NCI-H510A (cell line): ENCODE measurements at regions not wholly inside any gene's neighbourhood (a gene's known extent, or its start where the extent isn't known, plus 50 kb on each side); places are given as distances from the start of the nearest gene placed in this dataset.
"Not testable (repeated sequence)": the region's sequence is repeated elsewhere in the genome, so short reads cannot be mapped to it uniquely, and the experiment has no call there.

Experiments used
- DNase-seq: peaks from one replicate; lab custom pipeline; 2025; lab: John Stamatoyannopoulos, UW

DNA sequence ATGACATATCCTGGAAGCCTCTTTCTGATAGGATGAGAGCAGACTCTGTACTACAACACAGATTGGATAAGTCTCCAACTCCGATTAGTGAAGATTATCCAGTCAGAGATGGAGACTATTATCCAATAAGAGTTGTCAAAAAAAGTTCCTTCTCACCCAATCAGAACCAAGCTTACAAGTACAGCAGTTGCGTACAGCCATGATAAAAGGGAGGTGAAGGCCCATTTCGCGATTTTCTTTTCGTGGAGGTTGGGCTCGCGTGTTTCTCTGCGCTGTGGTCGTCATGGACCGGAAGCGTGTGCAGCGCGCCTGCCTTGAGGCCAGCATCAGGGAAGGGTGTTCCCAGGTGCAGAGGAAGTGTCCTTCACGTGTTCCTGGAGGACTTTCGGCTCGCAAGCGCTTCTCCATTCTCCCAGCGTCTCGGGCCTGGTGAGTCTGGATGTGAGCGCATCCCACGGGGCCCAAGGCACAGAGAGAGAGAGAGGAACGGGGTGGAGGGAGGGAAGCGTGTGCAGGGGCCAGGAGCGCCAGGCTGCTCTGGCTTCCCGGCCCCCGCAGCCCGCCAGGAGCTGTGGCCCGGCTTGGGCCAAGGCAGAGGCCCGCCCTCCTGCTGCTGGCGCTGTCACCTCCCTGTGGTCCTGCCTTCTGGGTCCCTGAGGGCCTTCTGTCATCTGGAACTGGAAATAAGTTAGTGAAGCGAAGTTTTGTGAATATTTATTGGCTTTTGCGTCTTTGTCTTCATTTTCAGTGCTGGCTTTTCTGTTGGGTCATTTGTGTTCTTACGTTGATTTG lies 53.9 kb downstream of the CDRT15L2 start:
- DNase-seq = not testable (repeated sequence)

DNA sequence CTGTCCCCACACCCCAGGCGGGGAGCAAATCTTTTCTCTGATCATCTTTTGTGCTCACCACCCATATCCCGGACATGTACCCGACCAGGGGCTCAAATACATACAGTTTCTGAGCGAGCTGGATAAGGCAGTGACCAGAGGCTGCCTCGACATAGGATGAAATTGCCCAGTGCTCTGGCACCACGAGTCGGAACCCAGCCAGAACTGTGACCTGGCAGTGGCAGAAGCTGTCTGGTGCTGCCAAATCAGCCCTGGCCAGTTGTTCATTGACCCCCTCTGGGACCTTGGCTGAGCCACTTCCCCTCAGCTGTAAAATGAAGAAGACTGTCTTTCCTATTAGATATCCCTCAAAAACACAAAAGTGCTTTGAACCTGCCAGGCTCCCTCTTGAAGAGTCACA lies 60.6 kb downstream of the CDRT15L2 start:
- DNase-seq = not testable (repeated sequence)

DNA sequence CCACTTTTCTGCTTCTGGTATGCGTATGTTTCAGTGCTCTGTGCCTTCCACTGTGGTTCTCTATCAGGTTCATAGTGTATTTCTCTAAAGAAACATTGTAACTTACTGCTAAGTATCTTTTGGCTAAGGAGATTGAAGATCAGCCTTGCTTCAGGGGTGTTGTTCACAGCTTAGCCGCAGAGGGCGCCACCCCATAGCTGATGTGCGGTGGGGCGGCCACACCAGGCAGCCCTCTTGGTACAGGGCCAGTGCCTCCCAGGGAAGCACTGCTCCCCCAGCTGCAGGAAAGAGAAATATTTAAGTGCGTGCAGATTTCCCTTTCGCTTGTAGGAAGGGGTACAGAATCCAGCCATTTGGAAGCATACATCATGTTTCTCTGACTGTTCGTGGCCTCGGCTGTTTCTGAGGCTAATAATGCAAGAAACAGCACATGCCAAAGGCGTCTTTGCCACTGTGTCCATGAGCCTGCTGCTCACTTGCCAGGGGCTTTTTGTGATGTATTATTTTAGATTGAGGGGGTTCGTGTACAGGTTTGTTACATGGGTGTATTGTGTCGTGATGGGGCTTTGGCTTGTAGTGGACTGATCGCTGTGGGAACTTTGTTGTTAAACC lies 67.2 kb downstream of the CDRT15L2 start:
- not testable (repeated sequence) for DNase-seq

DNA sequence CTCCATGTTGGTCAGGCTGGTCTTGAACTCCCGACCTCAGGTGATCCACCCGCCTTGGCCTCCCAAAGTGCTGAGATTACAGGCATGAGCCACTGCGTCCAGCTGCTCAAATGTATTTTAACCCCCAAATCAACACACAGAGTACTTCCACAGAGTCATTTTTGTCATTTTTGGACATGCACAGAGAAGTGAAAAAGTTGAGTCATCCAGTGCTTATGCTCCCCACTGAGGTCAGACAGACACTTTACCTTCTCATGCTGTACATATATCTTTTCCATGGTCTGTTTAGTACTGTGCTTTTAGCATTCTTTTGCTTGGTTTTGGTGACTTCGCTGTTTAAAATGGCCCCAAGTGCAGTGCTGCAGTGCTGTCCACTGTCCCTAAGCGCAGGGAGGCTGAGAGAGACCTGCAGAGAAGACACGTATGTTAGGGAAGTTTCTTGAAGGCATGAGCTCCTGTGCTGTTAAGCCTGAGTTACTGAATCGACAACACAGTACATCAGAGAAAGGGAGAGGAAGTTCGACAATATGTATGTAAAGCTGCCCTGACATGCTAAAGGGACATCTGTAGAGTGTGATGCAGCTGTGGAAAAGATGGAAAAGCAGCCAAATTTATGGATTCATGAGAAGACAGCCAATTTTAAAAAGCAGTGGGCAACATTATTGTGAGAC lies 69.7 kb downstream of the CDRT15L2 start:
- not testable (repeated sequence) for DNase-seq

DNA sequence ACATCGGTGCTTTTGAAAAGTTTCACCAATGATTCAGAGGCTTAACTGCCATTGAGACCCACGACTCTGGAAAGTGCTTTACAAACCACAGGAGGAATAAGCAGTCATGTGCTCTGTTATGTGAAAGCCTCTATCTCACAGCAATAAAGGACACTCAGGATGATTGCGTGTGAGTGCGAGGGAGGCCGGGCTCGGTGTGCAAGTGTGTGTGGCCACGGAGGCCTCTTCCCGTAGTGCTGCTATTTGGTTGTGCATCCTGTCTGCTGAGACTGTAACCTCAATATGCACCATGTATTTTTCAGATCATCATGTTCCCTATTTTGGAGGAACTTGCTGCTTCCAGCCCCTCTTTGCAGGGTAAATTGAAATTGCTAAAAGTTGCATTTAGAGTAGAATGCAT lies 71.5 kb downstream of the CDRT15L2 start:
- DNase-seq = not testable (repeated sequence)

DNA sequence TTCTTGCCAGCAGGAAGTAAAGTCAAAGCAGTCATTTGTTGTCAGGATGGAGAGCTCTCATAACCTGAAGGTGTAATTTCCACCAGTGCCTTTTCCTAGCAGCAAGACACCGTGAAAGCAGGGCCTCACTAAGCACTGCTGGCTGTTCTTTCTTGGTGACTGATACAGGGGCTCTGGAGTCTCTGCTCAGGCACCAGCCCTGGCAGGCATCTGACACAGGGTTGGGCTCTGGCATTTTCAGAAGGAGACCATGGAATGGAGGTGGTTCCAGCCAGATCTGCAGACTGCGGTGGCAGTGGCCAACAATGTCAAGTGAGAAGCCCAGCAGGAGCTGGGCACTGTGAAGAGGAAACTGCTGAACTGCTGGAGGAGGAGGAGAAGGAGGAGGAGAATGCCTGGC lies 72.2 kb downstream of the CDRT15L2 start:
- DNase-seq = not testable (repeated sequence)

DNA sequence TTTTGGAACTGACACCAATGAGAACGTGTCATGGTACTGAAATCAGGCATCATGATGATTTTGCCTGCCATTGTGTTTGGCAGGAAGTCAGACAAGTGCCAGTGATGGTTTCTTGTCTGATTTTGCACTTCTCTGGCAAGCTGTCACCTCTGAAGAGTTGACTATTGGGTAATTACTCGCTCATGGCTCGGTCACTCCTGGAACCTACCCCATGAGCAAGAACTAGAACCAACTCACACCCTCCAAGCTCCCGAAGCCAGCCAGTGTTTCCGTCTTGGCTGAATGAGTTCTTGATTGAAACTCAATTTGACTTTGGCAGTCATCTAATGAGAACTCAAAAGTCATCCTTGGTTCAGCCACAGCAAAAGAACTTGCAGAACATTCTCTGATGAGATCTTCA lies 73.9 kb downstream of the CDRT15L2 start:
- not testable (repeated sequence) for DNase-seq

DNA sequence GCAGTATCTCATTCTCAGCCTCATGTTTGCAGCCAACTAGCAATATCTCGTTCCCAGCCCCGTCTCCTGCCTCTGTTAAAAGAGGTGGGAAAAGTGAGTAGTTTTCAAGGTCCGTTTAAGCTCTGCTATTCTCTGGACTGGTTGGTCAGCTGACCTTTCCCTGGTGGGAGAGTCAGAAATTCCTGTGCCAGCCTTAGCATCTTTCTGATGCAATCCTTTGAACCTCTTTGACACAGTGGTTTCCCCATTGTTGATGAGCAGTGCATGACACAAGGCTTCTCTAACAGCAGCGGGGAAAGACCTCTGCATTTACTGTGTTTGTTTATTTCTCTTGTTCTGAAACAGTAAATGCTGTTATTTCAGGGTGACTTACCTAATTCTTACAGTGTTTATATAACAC lies 74.6 kb downstream of the CDRT15L2 start:
- not testable (repeated sequence) for DNase-seq

DNA sequence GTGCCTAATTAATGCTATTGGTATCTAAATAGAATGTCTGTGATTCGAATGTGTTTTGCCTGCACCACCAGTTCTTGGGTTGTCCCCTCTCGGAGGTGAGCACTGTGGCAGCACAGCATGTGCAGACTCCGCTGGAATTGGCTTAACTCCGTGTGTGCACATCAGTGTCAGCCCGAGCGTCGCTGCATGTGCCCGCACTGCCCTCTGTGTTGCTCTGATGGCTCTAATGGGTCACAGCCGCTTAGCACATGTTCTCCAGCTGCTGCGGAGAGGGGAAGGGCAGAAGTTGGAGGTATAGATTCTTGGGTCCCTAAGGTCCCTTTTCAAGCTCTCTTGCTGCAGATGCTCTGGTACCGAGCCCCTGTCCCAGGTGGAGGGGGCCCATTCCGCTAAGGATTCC lies 75.1 kb downstream of the CDRT15L2 start:
- not testable (repeated sequence) for DNase-seq

DNA sequence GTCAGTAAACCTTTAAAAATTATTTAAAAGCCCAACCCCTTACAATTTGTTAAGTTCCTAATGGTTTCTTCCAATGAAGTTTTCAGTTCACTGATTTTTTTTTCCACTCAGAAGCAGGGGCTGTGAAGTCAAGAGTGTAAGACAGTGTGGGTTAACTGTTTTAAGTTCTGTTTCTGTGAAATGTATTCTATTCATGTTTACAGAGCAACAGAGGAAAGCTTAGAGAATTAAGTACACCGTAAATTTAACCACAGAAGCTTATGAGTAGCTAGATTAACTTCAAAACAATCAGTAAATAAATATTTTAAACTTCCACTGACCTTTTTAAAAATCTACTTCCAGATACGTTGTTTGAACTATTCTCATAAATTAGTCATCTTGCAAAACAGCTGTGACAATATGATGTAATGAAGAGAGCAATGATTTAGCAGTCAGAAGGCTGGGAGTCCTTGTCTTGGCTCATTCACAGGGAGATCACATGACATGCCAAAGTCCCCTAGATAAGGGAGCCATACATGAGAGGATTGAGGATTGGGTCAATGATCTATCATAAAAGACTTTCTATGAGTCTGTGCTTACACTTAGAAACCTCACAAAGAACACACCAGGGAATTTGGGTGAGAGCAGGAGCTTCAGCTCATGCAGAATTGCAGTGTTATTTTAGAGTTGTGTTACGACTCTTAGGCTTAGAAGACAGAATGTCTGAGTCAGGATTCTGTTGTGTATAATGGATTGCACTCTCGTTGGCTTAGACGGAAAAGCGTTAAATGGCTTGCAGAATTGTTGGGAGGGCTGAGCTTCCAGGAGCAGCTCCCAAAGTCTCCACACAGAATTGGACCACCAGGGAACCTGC lies 85.8 kb downstream of the CDRT15L2 start:
- not testable (repeated sequence) for DNase-seq

DNA sequence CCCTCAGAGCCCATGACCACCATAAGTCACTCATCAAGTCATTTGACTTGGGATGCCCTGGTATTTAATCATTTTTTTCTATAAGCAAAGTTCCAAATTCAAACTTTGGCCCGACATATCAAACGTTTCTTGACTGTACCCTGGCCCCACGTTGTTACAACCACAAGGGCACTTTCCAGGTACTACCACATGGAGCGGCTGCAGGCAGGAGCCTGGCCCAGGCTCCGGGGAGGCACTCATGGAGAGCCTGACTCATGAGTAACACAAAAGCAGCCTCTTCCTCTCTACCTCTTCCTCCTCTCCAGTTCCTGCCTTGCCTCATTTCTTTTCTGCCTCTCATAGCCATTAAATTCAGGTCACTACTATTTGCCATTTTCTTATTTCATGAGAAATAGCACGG lies 87.2 kb downstream of the CDRT15L2 start:
- not testable (repeated sequence) for DNase-seq

DNA sequence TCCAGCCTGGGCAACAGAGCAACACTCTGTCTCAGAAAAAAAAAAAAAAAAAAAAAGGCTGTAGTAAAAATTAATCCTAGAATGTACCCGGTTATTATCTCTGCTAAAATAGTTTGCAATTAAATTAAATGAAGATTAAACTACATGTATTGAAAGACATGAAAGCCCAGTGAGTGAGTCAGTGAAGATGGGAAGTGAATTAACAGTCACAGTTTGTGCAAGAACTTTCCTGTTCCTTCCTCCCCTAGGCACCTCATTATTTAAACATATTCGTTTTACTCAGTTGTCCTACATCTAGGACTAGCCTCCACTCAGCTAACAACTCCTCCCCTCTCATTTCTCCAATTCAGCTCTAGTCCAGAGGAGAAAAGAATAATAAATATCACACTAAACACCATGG lies 88.2 kb downstream of the CDRT15L2 start:
- not testable (repeated sequence) for DNase-seq

DNA sequence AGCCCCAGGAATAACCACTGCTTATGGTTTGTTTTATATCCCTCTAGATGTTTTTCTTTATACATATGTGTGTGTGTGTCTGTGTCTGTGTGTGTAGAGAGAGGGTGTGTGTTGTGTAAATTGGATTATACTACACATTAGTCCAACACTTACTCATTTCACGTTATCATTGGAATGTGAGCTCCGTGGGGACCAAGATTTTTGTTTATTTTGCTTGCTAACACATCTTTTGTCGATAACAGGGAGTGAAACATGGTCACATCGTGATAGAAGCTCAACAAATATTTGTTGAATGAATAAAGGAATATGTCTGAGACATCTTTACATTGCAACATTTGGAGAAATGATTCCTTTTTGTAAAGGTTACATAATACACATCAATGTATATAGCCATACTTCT lies 88.8 kb downstream of the CDRT15L2 start:
- DNase-seq = not testable (repeated sequence)

DNA sequence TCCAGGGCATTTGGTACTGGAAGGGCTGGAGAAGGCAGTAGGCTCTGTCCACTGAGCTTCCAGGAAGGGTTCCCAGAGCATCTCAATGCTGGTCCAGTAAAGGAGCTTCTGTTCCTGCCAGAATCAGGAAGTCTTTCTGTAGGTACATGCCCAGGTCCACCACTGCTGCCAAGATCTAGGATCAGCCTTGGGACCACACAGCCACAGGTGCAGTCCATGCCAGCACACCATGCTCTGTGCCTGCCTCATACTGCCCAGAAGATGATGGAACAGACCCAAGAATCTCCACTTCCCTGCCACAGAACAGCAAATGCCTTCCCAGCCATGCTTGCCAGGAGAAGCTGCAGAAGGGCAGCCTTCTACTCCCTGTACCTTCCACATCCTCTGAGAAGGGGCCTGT lies 89.3 kb downstream of the CDRT15L2 start:
- DNase-seq = not testable (repeated sequence)

DNA sequence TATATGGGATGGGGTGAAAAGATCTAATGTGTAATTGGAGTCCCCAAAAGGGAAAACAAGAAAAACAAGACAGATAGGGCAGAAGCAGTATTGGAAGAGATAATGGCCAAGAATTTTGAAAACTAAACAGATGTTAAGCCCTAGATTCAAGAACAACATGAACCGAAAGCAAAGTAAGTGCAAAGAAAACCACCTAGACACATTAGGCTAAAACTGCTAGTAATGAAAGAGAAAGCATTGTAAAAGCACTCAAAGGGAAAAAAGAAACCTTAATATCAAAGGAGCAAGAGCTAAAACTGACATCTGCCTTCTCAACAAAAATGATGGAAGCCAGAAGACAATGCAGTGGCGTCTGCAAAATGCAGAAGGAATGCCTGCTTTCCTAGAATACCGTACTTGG lies 91.0 kb downstream of the CDRT15L2 start:
- not testable (repeated sequence) for DNase-seq

DNA sequence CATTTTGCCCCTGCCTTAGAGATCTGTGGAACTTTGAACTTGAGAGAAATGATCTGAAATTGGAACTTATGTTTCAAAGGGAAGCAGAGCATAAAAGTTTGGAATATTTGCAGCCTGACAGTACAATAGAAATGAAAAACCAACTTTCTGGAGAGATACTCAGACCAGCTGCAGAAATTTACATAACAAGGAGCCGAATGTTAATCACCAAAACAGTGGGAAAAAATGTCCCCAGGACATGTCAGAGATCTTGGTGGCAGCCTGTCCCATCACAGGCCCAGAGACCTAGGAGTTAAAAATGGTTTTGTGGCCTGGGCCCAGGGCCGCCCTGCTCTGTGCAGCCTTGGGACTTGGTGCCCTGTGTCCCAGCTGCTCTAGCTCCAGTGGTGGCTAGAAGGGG lies 94.8 kb downstream of the CDRT15L2 start:
- not testable (repeated sequence) for DNase-seq

DNA sequence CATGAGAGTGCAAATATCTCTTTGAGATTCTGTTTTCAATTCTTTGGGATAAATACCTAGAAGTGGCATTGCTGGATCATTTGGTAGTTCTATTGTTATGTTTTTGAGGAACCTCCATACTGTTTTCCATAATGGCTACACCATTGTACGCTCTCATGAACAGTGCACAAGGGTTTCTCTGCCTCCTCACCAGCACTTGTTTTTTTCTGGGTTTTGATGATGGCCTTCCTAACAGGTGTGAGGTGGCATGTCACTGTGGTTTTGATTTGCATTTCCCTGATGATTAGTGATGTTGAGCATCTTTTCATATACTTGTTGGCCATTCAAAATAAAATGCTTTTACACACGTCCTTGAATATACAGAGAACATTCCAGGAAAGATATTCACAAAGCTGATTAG lies 96.2 kb downstream of the CDRT15L2 start:
- DNase-seq = not testable (repeated sequence)

DNA sequence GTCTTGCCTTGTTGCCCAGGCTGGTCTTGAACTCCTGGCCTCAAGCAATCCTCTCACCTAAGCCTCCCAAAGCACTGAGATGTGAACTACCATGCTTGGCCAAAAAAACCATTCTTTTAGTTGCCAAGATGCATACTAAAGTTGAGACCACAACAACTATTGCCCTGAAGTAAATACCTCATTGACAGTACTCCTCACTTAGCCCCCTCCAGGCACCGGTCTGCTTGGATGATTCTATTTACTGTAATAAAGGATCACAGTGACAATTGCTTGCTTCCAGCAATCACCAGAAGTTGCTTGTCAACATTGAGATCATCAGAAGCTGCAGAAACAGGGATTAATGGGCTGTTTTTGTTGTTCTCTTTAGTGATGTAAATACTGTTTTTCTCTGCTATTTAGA lies 97.1 kb downstream of the CDRT15L2 start:
- not testable (repeated sequence) for DNase-seq

DNA sequence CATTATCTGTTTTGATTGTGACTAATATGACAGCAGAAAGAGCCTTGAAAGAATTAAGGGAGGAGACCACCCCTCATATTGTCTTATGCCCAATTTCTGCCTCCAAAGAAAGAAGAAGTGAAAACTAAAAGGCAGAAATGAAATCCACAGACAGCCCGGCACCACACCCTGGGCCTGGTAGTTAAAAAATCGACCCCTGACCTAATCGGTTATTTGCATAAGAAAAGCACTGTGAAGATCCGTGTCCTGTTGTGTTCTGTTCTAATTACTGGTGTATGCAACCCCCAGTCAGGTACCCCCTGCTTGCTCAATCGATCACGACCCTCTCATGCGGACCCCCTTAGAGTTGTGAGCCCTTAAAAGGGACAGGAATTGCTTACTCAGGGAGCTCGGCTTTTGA lies 97.9 kb downstream of the CDRT15L2 start:
- not testable (repeated sequence) for DNase-seq

DNA sequence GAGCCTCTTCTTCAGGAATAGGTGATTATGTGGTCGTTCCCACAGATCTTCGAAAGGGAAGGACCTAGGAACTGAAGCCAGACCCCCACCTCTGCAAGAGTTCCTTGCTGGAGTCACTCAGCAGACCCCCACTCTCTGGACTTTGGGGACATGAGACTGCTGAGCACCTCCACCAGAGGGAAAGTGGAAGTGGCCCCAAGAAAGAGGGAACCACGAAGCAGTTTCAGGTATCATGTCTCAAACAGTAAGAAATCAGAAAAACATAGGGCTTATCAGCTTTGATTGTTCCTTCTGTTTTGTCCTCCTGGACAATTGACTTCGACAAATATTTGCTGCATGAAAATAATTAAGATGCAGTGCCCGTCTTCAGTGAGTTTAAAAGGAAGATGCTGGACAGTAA lies 98.9 kb downstream of the CDRT15L2 start:
- DNase-seq = not testable (repeated sequence)

DNA sequence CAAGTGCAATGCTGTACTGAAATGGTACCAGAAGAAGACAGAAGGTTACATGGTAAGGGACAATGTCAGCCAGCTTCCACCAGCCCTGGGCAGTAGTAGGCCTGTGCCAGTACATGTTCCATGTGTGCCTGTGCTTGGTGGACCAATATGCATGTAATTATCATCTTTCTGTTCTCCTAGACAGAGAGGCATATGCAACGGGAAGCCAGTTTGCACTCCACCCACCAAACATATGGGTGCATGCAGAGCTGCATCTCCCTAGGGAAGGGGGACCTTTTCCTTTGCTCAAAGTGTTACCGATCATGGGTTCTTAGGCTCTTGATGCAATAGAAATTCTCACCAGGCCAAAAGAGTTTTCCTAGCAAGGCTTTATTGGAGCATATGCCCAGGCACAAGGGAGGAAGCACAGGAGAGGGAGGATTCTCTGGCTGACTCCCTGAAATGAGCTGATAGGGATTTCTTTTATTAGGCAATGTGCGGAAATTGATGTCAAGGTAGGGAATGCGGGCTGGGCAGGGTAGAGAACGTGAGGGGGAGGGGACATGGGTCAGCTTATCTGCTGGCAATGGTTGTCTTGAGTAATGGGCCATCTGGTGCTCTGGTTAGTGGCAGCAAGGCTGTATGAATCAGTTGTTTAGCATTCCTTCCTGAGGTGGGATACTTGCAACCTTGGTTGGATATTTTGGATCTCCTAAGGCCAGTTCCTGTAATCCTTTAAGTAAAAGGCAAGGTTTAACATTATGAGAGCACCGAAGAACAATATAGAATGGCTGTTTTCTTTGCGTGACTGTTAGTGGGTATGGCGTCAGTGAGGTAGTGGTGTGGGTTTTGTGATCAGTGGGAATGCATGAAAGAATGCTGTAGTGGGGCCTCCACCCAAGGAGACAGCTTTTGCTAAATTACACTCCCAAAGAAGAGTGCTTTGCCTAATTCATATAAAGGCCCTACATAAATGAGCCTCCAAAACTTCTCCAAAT lies 102.5 kb downstream of the CDRT15L2 start:
- not testable (repeated sequence) for DNase-seq
